BJ (cell line): ENCODE measurements at regions not wholly inside any gene's neighbourhood (a gene's known extent, or its start where the extent isn't known, plus 50 kb on each side); places are given as distances from the start of the nearest gene placed in this dataset.

Source experiments
- CTCF ChIA-PET: fragments of 350-600 bp; formaldehyde crosslinking; extraction: SDS; loops from one replicate; lab custom pipeline; 2021; ENCODE audit warnings: antibody characterized with exemption, inconsistent platforms; lab: Yijun Ruan, JAX
- POLR2A ChIA-PET: fragments of 300-600 bp; sonication (Branson Sonifier 250); formaldehyde crosslinking; extraction: SDS; loops from one replicate; lab custom pipeline; 2021; ENCODE audit warnings: antibody characterized with exemption; lab: Charles Lee
- DNase-seq: peaks from one replicate; pipeline ENCODE4 v3.0.0-alpha.2; 2011; ENCODE audit warnings: low read depth
- H3K27me3 ChIP-seq: 2 replicates; pipeline ENCODE4 v1.6.0; 2011; ENCODE audit warnings: low read length; ENCODE audit not compliant: control insufficient read depth, insufficient read depth
- H3K36me3 ChIP-seq: 2 replicates; pipeline ENCODE4 v1.5.1; 2011; ENCODE audit warnings: low read length; ENCODE audit not compliant: control insufficient read depth, insufficient read depth
- H3K4me3 ChIP-seq: 2 replicates; pipeline ENCODE4 v1.5.1; 2011; ENCODE audit warnings: low read depth, mild to moderate bottlenecking, control low read depth, low read length
- TF ChIP-seq, protein P1 (sequence below): IDR thresholded peaks from 2 replicates; pipeline ENCODE4 v1.5.1; 2011; ENCODE audit warnings: low read depth, mild to moderate bottlenecking, control low read depth, inconsistent platforms, low read length, moderate library complexity; ENCODE audit not compliant: insufficient read depth

DNA sequence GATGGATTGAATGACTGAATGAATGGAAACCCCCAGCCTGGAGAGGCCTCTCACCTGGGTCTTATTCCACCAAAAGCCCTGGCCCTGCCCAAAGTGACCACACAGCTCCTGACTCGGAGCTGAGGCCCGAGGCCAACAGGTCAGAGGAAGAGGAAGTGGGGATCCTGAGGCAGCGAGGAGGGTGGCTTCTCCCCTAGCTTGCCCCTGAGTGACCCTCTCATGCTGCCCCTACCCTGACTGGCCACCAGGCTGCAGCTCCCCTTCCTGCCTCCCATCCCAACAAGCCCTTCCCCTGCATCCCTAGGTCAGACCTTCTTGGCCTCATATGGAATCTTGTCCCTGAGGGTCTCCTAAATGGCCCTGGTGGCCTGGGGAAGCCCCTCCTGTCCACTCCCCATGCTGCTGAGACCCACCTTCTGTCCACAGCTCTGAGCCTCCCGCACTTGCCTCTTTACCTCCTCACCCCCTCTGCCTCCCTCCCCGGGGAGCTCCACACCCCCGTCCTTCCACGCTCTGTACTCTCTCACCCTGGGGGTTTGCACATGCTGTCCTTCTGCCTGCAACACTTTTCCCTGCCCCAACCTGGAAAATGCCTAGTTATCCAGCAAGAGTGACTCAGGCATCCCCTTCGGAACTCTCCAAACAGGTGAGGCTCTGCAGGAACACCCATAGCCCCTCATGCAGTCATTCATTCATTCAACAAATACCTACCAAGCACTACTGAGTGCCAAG lies 134.8 kb upstream of the HDAC4 start:
- H3K4me3 ChIP-seq = no peak overlapping the region
- CTCF ChIA-PET = no interaction called here

DNA sequence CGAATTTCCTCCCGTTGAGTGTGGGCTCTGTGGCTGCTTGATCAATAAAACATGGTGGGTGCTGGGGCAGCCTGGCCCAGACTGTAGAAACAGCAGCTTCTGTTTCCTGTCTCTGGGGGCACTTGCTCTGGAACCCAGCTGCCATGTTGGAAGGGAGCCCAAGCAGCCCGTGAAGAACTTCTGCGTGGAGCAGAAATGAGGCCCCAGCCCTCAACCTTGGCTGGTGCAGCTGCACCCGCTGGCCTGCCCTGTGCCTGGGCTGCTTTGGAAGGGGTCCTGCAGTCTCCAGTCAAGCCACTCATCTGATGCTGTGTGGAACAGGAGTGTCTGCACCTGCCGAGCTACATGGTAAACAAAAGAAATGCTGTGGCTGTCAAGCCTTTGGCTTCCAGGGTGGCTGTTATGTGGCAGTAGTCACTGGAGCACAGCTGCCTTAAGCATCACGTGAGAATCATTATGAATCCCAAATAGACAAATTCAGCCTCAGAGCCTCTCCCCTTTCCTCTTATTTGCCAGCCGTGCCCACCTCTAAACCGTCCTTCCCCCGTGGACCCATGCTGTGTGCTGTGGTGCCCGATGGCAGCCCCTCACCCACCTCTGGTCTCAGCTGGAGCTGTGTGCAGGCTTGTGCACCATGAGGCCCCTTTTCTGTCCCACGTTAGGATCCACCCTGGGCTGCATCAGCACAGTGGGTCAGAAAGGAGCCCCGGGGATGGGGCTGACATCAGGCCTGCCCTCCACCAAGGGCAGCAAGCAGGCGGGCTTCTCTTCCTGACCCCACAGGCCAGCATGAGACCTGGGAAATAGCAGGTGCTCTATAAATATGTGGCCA lies 134.0 kb upstream of the HDAC4 start:
- TF ChIP-seq, protein P1, sequence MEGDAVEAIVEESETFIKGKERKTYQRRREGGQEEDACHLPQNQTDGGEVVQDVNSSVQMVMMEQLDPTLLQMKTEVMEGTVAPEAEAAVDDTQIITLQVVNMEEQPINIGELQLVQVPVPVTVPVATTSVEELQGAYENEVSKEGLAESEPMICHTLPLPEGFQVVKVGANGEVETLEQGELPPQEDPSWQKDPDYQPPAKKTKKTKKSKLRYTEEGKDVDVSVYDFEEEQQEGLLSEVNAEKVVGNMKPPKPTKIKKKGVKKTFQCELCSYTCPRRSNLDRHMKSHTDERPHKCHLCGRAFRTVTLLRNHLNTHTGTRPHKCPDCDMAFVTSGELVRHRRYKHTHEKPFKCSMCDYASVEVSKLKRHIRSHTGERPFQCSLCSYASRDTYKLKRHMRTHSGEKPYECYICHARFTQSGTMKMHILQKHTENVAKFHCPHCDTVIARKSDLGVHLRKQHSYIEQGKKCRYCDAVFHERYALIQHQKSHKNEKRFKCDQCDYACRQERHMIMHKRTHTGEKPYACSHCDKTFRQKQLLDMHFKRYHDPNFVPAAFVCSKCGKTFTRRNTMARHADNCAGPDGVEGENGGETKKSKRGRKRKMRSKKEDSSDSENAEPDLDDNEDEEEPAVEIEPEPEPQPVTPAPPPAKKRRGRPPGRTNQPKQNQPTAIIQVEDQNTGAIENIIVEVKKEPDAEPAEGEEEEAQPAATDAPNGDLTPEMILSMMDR = no peak
- POLR2A ChIA-PET = no interaction called here
- no peaks in the 10 kb centered on the region for H3K36me3 ChIP-seq
- CTCF ChIA-PET = no interaction called here
- no peak for DNase-seq
- no peaks in the 10 kb centered on the region for H3K27me3 ChIP-seq
- no peak overlapping the region for H3K4me3 ChIP-seq

More for the DNA sequence above, 134.8 kb upstream of the HDAC4 start:
- POLR2A ChIA-PET = no interaction called here
- TF ChIP-seq, protein P1 = no peak
- Histone ChIP-seq H3K27me3 (no peaks in the 10 kb centered on the region), H3K36me3 (no peaks in the 10 kb centered on the region)
- no peak for DNase-seq

DNA sequence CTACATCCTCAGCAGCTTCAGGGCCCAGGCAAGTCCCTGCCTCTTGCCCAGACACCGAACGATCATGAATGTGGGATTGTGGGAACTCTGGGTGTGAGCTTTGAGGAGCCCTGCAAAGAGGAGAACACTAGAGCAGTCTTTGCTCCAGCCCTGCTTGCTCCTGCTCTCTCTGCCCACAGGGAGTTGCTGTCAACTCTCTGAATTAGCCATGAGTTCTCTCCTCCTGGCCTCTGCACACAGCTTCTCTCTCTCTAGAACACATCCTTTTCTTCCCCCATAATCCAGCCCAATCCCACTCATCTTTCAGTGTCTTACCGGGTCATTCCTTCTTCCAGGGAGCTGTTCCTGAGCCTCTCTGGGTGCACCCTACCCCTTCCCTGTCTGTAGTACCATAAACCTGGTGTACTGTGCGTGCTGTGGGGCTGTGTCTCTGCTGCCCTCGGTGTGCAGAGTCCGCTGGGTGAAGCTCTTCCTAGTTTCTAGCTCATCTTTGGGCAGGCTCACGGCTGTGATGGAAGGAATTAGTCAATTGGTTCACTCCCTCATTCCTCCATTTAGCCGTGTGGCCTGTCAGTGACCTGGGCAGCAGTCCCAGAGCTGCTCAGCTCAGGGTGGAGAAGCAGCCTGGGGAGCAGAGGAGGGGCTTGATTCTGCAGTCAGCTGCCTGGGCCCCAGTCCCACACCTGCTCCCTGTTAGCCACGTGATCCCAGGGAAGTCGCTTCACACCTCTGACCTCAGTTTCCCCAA lies 132.9 kb upstream of the HDAC4 start:
- Histone ChIP-seq H3K36me3 (no peaks in the 10 kb centered on the region), H3K4me3 (no peak overlapping the region), H3K27me3 (no peaks in the 10 kb centered on the region)
- ChIA-PET CTCF (no interaction called here), POLR2A (no interaction called here)
- DNase-seq = no peak
- TF ChIP-seq, protein P1 = no peak

DNA sequence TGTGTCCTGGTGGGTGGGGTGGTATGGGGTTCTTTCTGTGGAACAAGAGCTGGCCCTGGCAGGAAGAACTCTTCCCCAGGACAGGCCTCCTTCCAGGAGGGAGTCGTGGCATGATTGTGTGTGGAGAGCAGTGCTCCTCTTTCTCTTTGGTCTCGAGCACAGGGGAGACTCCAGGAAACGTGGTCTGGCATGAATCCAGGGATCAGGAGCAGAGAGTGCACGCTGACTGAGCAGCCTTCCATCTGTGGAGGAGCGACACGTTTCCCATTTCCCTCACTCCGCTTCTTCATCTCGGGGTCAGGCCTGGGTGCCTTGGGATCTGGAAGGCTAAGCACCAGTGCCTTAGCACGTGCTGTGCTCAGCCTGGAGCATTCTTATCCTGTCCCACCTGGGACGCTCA lies 132.0 kb upstream of the HDAC4 start:
- POLR2A ChIA-PET = no interaction called here
- CTCF ChIA-PET = no interaction called here
- Histone ChIP-seq H3K27me3 (no peaks in the 10 kb centered on the region), H3K4me3 (no peak overlapping the region), H3K36me3 (no peaks in the 10 kb centered on the region)
- TF ChIP-seq, protein P1 = no peak
- no peak for DNase-seq

DNA sequence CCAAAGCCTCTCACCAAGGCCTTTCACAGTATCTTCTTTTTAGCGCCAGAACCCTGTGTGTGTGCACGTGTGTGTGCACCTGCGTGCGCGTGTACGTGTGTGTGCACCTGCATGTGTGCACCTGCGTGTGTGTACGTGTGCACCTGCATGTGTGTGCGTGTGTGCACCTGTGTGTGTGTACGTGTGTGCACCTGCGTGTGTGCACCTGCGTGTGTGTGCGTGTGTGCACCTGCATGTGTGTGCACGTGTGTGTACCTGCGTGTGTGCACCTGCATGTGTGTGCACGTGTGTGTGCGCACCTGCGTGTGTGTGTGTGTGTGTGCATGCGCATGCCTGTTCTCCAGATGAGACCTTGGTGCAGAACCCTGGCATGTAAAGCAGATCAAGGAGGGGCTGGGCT lies 131.4 kb upstream of the HDAC4 start:
- ChIA-PET POLR2A (no interaction called here), CTCF (no interaction called here)
- Histone ChIP-seq H3K4me3 (no peak overlapping the region), H3K36me3 (no peaks in the 10 kb centered on the region), H3K27me3 (no peaks in the 10 kb centered on the region)
- DNase-seq = no peak
- TF ChIP-seq, protein P1 = no peak
